GM12878 (cell line): ENCODE measurements at regions not wholly inside any gene's neighbourhood (a gene's known extent, or its start where the extent isn't known, plus 50 kb on each side); places are given as distances from the start of the nearest gene placed in this dataset.

Experiments
- CBX3 ChIP-seq: fragments of 200-600 bp; sonication (generic); IDR thresholded peaks from 2 replicates; pipeline ENCODE4 v1.6.1; 2016; ENCODE audit warnings: low read depth, borderline replicate concordance
- E2F4 ChIP-seq: IDR thresholded peaks from 2 replicates; pipeline ENCODE4 v1.6.1; 2012; ENCODE audit warnings: low read depth, low read length, improper control_type of control experiment
- ELK1 ChIP-seq: IDR thresholded peaks from 2 replicates; pipeline ENCODE4 v1.6.1; 2012; ENCODE audit warnings: low read depth, low read length, improper control_type of control experiment
- GABPA ChIP-seq: IDR thresholded peaks from 2 replicates; pipeline ENCODE4 v1.6.1; 2014; ENCODE audit warnings: antibody characterized with exemption, low read depth, mild to moderate bottlenecking, inconsistent platforms
- POLR2AphosphoS5 ChIP-seq: IDR thresholded peaks from 2 replicates; pipeline ENCODE4 v1.6.1; 2011; ENCODE audit warnings: mild to moderate bottlenecking, low read length, inconsistent platforms
- RCOR1 ChIP-seq: conservative IDR thresholded peaks from 2 replicates; pipeline ENCODE4 v1.6.1; 2012; ENCODE audit warnings: low read depth, low read length, improper control_type of control experiment
- SKIL ChIP-seq: fragments of 450-650 bp; IDR thresholded peaks from 2 replicates; pipeline ENCODE4 v1.6.1; 2017; ENCODE audit warnings: mild to moderate bottlenecking, low read depth, inconsistent platforms; ENCODE audit not compliant: poor library complexity, severe bottlenecking
- TAF1 ChIP-seq: IDR thresholded peaks from 2 replicates; pipeline ENCODE4 v1.6.1; 2011; ENCODE audit warnings: mild to moderate bottlenecking, low read depth, low read length, borderline replicate concordance
- USF2 ChIP-seq: IDR thresholded peaks from 2 replicates; pipeline ENCODE4 v1.6.1; 2011; ENCODE audit warnings: low read depth, low read length, improper control_type of control experiment, borderline replicate concordance

- TF ChIP-seq RCOR1 (no peak), TAF1 (no peak), SKIL (no peak), GABPA (no peak), USF2 (no peak), POLR2AphosphoS5 (no peak), E2F4 (no peak), ELK1 (no peak), CBX3 (no peak)
- TF ChIP-seq, all 136 proteins: peak for 0
These were observed 294.0 kb downstream of the YTHDC2 start (continued) for GRCh38 chr5:113807427-113807991.
